ENCODE measurements at regions not wholly inside any gene's neighbourhood (a gene's known extent, or its start where the extent isn't known, plus 50 kb on each side); places are given as distances from the start of the nearest gene placed in this dataset.

GRCh38 chr6:108745664-108746336 is 102.4 kb upstream of the ARMC2 start:
- no peak for TF ChIP-seq CTCF (IDR thresholded peaks at IDR 0.05)
- no peak for TF ChIP-seq POLR2A (IDR thresholded peaks at IDR 0.05)
